B cell (primary cell): ENCODE measurements at regions not wholly inside any gene's neighbourhood (a gene's known extent, or its start where the extent isn't known, plus 50 kb on each side); places are given as distances from the start of the nearest gene placed in this dataset.

Experiments
- ATAC-seq: fragments of 200-7000 bp; cut with Tn5 transposase; one replicate; pipeline ENCODE4 v1.10.0; 2021; ENCODE audit warnings: low read depth, mild to moderate bottlenecking, moderate number of reproducible peaks, moderate library complexity
- CTCF ChIA-PET: fragments of 350-600 bp; sonication (Branson Sonifier 250); formaldehyde crosslinking; loops from one replicate; lab custom pipeline; 2021; ENCODE audit warnings: antibody characterized with exemption, inconsistent platforms; lab: Charles Lee
- POLR2A ChIA-PET: fragments of 350-600 bp; sonication (Branson Sonifier 250); formaldehyde crosslinking; loops from one replicate; lab custom pipeline; 2021; ENCODE audit warnings: antibody characterized with exemption; lab: Charles Lee
- DNase-seq: peaks from one replicate; pipeline ENCODE4 v3.0.0; 2013
- H2AFZ ChIP-seq: 2 replicates; pipeline ENCODE4 v1.6.1; 2012; ENCODE audit warnings: mild to moderate bottlenecking, low read depth, low read length; ENCODE audit not compliant: insufficient read depth, poor library complexity, severe bottlenecking
- H3K27ac ChIP-seq, 2 donors: 1 replicate in 1 of 2; 2 replicates in 1 of 2; pipeline ENCODE4 v1.5.1; 2012 to 2013; ENCODE audit warnings: low read length in 2 of 2, mild to moderate bottlenecking in 2 of 2, moderate library complexity in 1 of 2
- H3K27me3 ChIP-seq, 4 experiments: fragments of 200-600 bp in 1 of 4; sonication (generic) in 1 of 4; replicated peaks in 1 of 4; 1 replicate in 2 of 4; 2 replicates in 2 of 4; pipeline versions ENCODE4 v1.6.1 to v1.7.0; 2013 to 2016; ENCODE audit warnings: low read length in 3 of 4, mild to moderate bottlenecking in 2 of 4, mixed read lengths in 1 of 4, moderate library complexity in 1 of 4; ENCODE audit not compliant: insufficient read depth in 4 of 4, control insufficient read depth in 3 of 4; ENCODE audit errors: control extremely low read depth in 1 of 4
- H3K36me3 ChIP-seq, 2 experiments: replicated peaks in 1 of 2; 1 replicate in 1 of 2; 2 replicates in 1 of 2; pipeline versions ENCODE4 v1.6.1 to v1.7.1; 2013; ENCODE audit warnings: low read length in 1 of 2; ENCODE audit not compliant: insufficient read depth in 2 of 2, control insufficient read depth in 1 of 2; ENCODE audit errors: control extremely low read depth in 1 of 2, extremely low read depth in 1 of 2
- H3K4me1 ChIP-seq, 2 donors: fragments of 200-600 bp in 1 of 2; sonication (generic) in 1 of 2; 1 replicate in 1 of 2; 2 replicates in 1 of 2; pipeline versions ENCODE4 v1.5.1 to v1.6.1; 2013 to 2017; ENCODE audit warnings: low read length in 2 of 2; ENCODE audit not compliant: control insufficient read depth in 2 of 2, insufficient read depth in 2 of 2
- H3K4me2 ChIP-seq: replicated peaks from 2 replicates; pipeline ENCODE3; 2012; ENCODE audit warnings: mild to moderate bottlenecking, low read depth, low read length; ENCODE audit not compliant: poor library complexity, severe bottlenecking
- H3K4me3 ChIP-seq, 5 experiments: fragments of 200-600 bp in 1 of 5; sonication (generic) in 1 of 5; 1 replicate in 3 of 5; 2 replicates in 2 of 5; pipeline versions ENCODE4 v1.5.1 to v1.7.0; 2011 to 2016; ENCODE audit warnings: low read length in 4 of 5, mild to moderate bottlenecking in 4 of 5, low read depth in 2 of 5, control low read depth in 1 of 5, moderate library complexity in 1 of 5; ENCODE audit not compliant: insufficient read depth in 1 of 5; ENCODE audit errors: control extremely low read depth in 1 of 5, extremely low read depth in 1 of 5
- H3K79me2 ChIP-seq: fragments of 200-600 bp; sonication (generic); one replicate; pipeline ENCODE4 v1.6.0; 2016; ENCODE audit warnings: low read length; ENCODE audit not compliant: control insufficient read depth, insufficient read depth
- H3K9ac ChIP-seq: fragments of 200-600 bp; sonication (generic); 2 replicates; pipeline ENCODE4 v1.6.1; 2017; ENCODE audit warnings: mild to moderate bottlenecking, low read length, moderate library complexity
- H3K9me3 ChIP-seq, 3 donors: one replicate each; pipeline versions ENCODE4 v1.6.1 to v1.7.1; 2013; ENCODE audit warnings: low read length in 2 of 3; ENCODE audit not compliant: control insufficient read depth in 2 of 3, insufficient read depth in 1 of 3; ENCODE audit errors: control extremely low read depth in 1 of 3
- H4K20me1 ChIP-seq: 2 replicates; pipeline ENCODE4 v1.6.0; 2012; ENCODE audit warnings: mild to moderate bottlenecking, low read length; ENCODE audit not compliant: insufficient read depth, control insufficient read depth, poor library complexity, severe bottlenecking
- H3K27ac Mint-ChIP-seq: one replicate; pipeline ENCODE4 v1.8.0; 2021; ENCODE audit warnings: mixed read lengths
- H3K27me3 Mint-ChIP-seq: one replicate; pipeline ENCODE4 v1.8.0; 2021; ENCODE audit warnings: mixed read lengths
- H3K4me1 Mint-ChIP-seq: one replicate; pipeline ENCODE4 v1.8.0; 2021; ENCODE audit warnings: mixed read lengths
- H3K4me3 Mint-ChIP-seq: one replicate; pipeline ENCODE4 v1.8.0; 2021; ENCODE audit warnings: mixed read lengths
- H3K9me3 Mint-ChIP-seq: one replicate; pipeline ENCODE4 v1.8.0; 2022; ENCODE audit warnings: mixed read lengths; ENCODE audit not compliant: insufficient read depth
- CTCF ChIP-seq: fragments of 200-600 bp; IDR thresholded peaks from one replicate; pipeline ENCODE4 v1.8.0; 2022; ENCODE audit warnings: antibody characterized with exemption, mild to moderate bottlenecking
- EZH2 ChIP-seq: IDR thresholded peaks from 2 replicates; pipeline ENCODE4 v1.6.1; 2012; ENCODE audit warnings: borderline replicate concordance, low read depth, mild to moderate bottlenecking, moderate library complexity, low read length; ENCODE audit not compliant: insufficient read depth, poor library complexity, severe bottlenecking
- WGBS: methylation state at CpG from one replicate; pipeline ENCODE4 v1.1.5; 2013; ENCODE audit warnings: missing lambda C conversion rate; ENCODE audit not compliant: insufficient coverage; 5-methylcytosine and 5-hydroxymethylcytosine counted together
- intact Hi-C: fragments of 100-400 bp; cut with micrococcal nuclease; formaldehyde crosslinking; loops from one replicate; pipeline ENCODE4 v1.10.0; 2022

- no peak overlapping the region for H3K4me2 ChIP-seq
- H3K4me3 Mint-ChIP-seq, result no peak overlapping the region
- intact Hi-C loops, result no loop called here
- H3K4me3 ChIP-seq, result no peak overlapping the region
- H3K4me1 Mint-ChIP-seq, result no peaks in the 10 kb centered on the region
- no peaks in the 10 kb centered on the region for H3K36me3 ChIP-seq
- H3K27me3 ChIP-seq, result no peaks in the 10 kb centered on the region
- peaks cover 4% of the 10 kb centered on the region for H3K27me3 Mint-ChIP-seq
- ATAC-seq (no peak), DNase-seq (no peak)
- no peaks in the 10 kb centered on the region for H3K9me3 ChIP-seq
- no peaks in the 10 kb centered on the region for H4K20me1 ChIP-seq
- no peak overlapping the region for H3K27ac Mint-ChIP-seq
- WGBS, result 82% methylated on average over 9 of the region's 11 CpGs
- H3K79me2 ChIP-seq, result no peaks in the 10 kb centered on the region
- H3K9me3 Mint-ChIP-seq, result no peaks in the 10 kb centered on the region
- no peak overlapping the region for H3K27ac ChIP-seq
- H2AFZ ChIP-seq, result no peak overlapping the region
- no peak overlapping the region for H3K9ac ChIP-seq
- TF ChIP-seq CTCF (no peak), EZH2 (no peak)
- no peaks in the 10 kb centered on the region for H3K4me1 ChIP-seq
- ChIA-PET POLR2A (no interaction called here), CTCF (no interaction called here)
Measured at GRCh38 chr13:44758630-44759383, 182.7 kb upstream of the TSC22D1 start.

GRCh38 chr13:44757671-44758070 is 181.5 kb upstream of the TSC22D1 start:
- H3K9me3 ChIP-seq, result no peaks in the 10 kb centered on the region
- no peak overlapping the region for H3K4me2 ChIP-seq
- ATAC-seq (no peak), DNase-seq (no peak)
- no peak overlapping the region for H3K27ac ChIP-seq
- no peak overlapping the region for H3K4me3 ChIP-seq
- Mint-ChIP-seq H3K27ac (no peak overlapping the region), H3K4me3 (no peak overlapping the region), H3K4me1 (no peaks in the 10 kb centered on the region), H3K9me3 (no peaks in the 10 kb centered on the region), H3K27me3 (peaks cover 3% of the 10 kb centered on the region)
- TF ChIP-seq EZH2 (no peak), CTCF (no peak)
- no peaks in the 10 kb centered on the region for H3K79me2 ChIP-seq
- ChIA-PET CTCF (no interaction called here), POLR2A (no interaction called here)
- no peaks in the 10 kb centered on the region for H3K27me3 ChIP-seq
- H3K36me3 ChIP-seq, result no peaks in the 10 kb centered on the region
- no peaks in the 10 kb centered on the region for H4K20me1 ChIP-seq
- no peaks in the 10 kb centered on the region for H3K4me1 ChIP-seq
- H2AFZ ChIP-seq, result no peak overlapping the region
- no peak overlapping the region for H3K9ac ChIP-seq
- intact Hi-C loops, result no loop called here
- WGBS, result 100% methylated on average over 1 of the region's 3 CpGs
